IPS-20b (cell line): ENCODE measurements at regions not wholly inside any gene's neighbourhood (a gene's known extent, or its start where the extent isn't known, plus 50 kb on each side); places are given as distances from the start of the nearest gene placed in this dataset.

Source experiments
- H3K27ac ChIP-seq: one replicate; pipeline ENCODE4 v1.5.1; 2013; ENCODE audit warnings: low read length
- H3K27me3 ChIP-seq: 2 replicates; pipeline ENCODE4 v1.6.1; 2013; ENCODE audit warnings: mild to moderate bottlenecking, low read length, inconsistent platforms; ENCODE audit not compliant: insufficient read depth
- H3K36me3 ChIP-seq: 2 replicates; pipeline ENCODE4 v1.6.1; 2013; ENCODE audit warnings: low read depth, mild to moderate bottlenecking, inconsistent platforms, low read length, moderate library complexity; ENCODE audit not compliant: insufficient read depth
- H3K4me1 ChIP-seq: 2 replicates; pipeline ENCODE4 v1.6.1; 2013; ENCODE audit warnings: mild to moderate bottlenecking, control low read depth, inconsistent platforms, low read length, moderate library complexity; ENCODE audit not compliant: insufficient read depth
- H3K4me3 ChIP-seq: 2 replicates; pipeline ENCODE4 v1.5.1; 2013; ENCODE audit warnings: mild to moderate bottlenecking, low read length, inconsistent platforms
- H3K9ac ChIP-seq: 2 replicates; pipeline ENCODE4 v1.6.1; 2013; ENCODE audit warnings: low read depth, mild to moderate bottlenecking, inconsistent platforms, low read length, moderate library complexity
- H3K9me3 ChIP-seq: 2 replicates; pipeline ENCODE4 v1.6.1; 2013; ENCODE audit warnings: mild to moderate bottlenecking, low read depth, low read length, inconsistent platforms; ENCODE audit not compliant: insufficient read depth

DNA sequence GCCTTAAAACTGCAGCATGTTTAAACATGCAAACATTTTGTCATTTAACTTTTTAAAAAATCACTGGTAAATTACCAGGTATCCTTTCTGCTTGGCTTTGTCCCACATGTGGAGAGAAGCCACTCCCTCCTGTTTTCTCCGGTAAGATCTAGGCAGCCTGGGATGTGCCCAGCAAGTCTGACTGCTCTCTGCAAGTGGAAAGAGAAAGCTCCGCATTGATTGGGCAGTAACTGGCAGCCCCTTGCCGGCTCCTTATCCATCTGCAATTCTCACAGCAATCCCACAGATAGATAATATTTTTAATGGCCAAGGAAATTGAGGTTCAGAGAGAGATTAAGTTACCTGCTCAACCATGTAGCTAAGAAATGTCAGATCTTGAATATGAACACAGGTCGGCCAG is 136.1 kb downstream of the TMEM200C start:
- Histone ChIP-seq H3K27ac (no peak overlapping the region), H3K9ac (no peak overlapping the region), H3K4me3 (no peak overlapping the region), H3K4me1 (peaks cover 12% of the 10 kb centered on the region; the same call in 1 of the 2 replicates), H3K27me3 (no peaks in the 10 kb centered on the region), H3K36me3 (no peaks in the 10 kb centered on the region), H3K9me3 (no peaks in the 10 kb centered on the region)

DNA sequence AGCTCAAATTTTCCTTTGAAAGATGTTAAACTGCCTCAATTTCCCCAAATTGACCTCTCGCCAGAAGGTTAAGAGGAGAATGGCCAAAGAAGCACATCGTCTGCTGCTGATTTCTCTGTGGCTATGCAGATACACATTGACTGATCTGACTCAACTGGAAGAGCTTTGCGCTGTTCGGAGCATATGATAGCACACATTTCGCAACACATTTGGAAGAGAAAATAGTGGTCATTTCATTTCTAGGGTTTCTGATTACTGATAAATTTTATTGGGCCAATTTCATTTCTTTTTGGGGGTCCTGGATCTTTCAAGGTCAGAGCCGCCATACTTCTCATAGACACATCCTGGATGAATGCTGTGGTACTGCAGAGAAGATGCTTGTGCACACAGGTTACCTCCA is 138.5 kb downstream of the TMEM200C start:
- H3K4me1 ChIP-seq, result peaks cover 12% of the 10 kb centered on the region; the same call in 1 of the 2 replicates
- H3K36me3 ChIP-seq, result no peaks in the 10 kb centered on the region
- H3K27me3 ChIP-seq, result no peaks in the 10 kb centered on the region; the same call in 1 of the 2 replicates
- no peak overlapping the region for H3K4me3 ChIP-seq
- H3K9me3 ChIP-seq, result no peaks in the 10 kb centered on the region
- no peak overlapping the region for H3K27ac ChIP-seq
- no peak overlapping the region for H3K9ac ChIP-seq

DNA sequence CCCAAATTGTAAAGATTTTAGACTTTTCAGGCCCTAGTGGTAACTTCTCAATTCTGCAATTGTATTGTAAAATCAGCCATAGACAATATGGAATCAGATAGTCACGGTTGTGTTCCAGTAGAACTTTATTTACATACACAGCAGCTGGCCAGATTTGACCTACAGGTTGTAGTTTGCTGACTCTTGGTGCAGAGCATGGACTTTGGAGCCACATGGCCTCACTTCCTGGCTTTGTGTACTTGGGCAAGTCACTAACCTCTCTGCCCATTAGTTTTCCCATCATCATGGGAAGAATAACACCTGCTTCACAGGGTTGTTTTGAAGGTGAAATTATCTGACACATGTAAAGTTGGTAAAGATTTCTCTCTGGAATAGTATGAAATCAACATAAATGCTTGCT is 147.6 kb downstream of the TMEM200C start:
- H3K36me3 ChIP-seq, result no peaks in the 10 kb centered on the region

DNA sequence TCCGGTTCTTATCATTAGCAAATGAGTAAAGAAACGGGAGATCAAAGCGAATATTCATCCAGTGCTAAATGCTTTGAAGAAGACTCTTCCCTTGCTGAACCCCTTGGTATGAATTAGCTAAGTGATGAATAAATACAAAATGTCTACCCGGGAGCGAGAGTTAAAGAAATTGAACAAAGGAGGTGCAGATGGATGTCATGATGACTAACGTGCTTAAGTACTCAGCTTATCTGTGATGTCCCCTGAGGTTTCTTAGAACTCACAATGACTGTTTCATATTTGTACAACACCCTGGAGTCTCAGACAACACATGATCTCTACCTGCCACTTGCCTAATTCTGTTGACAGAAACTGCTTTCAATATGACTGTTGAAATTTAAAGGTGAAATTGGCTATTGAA is 148.5 kb downstream of the TMEM200C start:
- H3K9me3 ChIP-seq, result no peaks in the 10 kb centered on the region
- no peak overlapping the region for H3K27ac ChIP-seq
- no peak overlapping the region for H3K9ac ChIP-seq
- no peaks in the 10 kb centered on the region; the same call in 1 of the 2 replicates for H3K27me3 ChIP-seq
- no peaks in the 10 kb centered on the region for H3K36me3 ChIP-seq
- no peaks in the 10 kb centered on the region; the same call in 1 of the 2 replicates for H3K4me1 ChIP-seq
- H3K4me3 ChIP-seq, result no peak overlapping the region

More for the DNA sequence above, 147.6 kb downstream of the TMEM200C start:
- H3K9me3 ChIP-seq, result no peaks in the 10 kb centered on the region
- H3K9ac ChIP-seq, result no peak overlapping the region
- H3K27me3 ChIP-seq, result no peaks in the 10 kb centered on the region; the same call in 1 of the 2 replicates
- H3K27ac ChIP-seq, result no peak overlapping the region
- no peaks in the 10 kb centered on the region; the same call in 1 of the 2 replicates for H3K4me1 ChIP-seq
- H3K4me3 ChIP-seq, result no peak overlapping the region

DNA sequence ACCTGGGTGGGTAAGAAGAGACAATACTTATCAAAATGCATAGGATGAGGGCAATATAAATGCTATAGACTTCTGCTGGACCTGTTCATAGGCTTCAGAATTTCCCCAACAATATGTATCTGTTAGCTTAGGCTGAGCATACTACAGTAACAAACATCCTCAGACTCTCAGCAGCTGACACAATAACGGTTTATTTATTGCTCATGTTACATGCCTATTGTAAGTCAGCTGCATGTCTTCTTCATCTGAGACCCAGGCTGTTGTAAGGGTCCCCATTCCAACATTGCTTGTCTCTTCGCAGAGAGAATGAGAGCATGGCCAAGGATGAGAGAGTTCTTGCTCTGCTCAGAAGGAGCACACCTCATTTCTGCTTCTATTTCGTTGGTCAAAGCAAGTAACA is 150.7 kb downstream of the TMEM200C start:
- Histone ChIP-seq H3K4me3 (no peak overlapping the region), H3K27me3 (no peaks in the 10 kb centered on the region), H3K27ac (no peak overlapping the region), H3K4me1 (no peaks in the 10 kb centered on the region; the same call in 1 of the 2 replicates), H3K36me3 (no peaks in the 10 kb centered on the region), H3K9me3 (no peaks in the 10 kb centered on the region), H3K9ac (no peak overlapping the region)

DNA sequence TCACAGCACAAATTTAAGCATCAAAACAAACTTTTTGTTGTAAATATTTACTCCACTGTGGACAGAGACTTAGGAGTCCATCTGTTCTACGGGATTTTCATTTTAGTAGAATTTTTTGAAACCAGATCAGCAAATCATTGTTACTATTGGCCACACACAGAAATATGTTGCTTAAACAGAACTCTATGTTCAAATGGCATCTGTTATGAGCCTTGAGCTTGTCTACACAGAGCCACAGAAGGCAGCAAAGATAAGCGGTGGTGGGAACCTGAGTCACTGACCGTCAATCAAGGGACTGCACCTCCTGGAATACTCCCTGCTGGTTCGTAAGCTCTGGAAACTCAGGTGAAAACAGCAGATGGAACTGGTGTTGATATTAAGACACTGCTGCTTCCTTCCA is 156.8 kb downstream of the TMEM200C start:
- no peaks in the 10 kb centered on the region for H3K9me3 ChIP-seq
- H3K27ac ChIP-seq, result no peak overlapping the region
- H3K4me1 ChIP-seq, result peaks cover 4% of the 10 kb centered on the region
- no peaks in the 10 kb centered on the region for H3K36me3 ChIP-seq
- no peak overlapping the region for H3K4me3 ChIP-seq
- no peaks in the 10 kb centered on the region for H3K27me3 ChIP-seq
- no peak overlapping the region for H3K9ac ChIP-seq

DNA sequence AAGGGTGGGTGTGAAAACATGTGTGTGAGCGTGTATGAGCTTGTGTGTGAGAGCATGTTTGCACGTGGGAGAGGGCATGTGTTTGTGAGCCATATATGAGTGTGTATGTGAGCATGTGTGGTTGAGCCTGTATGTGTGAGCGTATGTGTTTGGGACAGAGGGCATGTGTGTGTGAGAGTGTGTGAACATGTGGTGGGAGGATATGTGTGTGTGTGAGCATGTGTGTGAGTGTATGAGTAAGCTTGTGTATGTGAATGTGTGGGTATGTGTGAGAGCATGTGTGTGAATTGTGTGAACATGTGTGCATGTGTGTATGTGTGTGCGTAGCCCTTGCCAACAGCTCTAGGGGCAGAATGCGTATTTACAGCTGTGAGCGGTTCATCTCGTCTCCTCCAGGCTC is 163.0 kb downstream of the TMEM200C start:
- no peak overlapping the region for H3K27ac ChIP-seq
- no peak overlapping the region for H3K9ac ChIP-seq
- no peak overlapping the region for H3K4me3 ChIP-seq
- no peaks in the 10 kb centered on the region for H3K9me3 ChIP-seq
- H3K27me3 ChIP-seq, result no peaks in the 10 kb centered on the region
- H3K36me3 ChIP-seq, result no peaks in the 10 kb centered on the region
- H3K4me1 ChIP-seq, result peaks cover 3% of the 10 kb centered on the region

DNA sequence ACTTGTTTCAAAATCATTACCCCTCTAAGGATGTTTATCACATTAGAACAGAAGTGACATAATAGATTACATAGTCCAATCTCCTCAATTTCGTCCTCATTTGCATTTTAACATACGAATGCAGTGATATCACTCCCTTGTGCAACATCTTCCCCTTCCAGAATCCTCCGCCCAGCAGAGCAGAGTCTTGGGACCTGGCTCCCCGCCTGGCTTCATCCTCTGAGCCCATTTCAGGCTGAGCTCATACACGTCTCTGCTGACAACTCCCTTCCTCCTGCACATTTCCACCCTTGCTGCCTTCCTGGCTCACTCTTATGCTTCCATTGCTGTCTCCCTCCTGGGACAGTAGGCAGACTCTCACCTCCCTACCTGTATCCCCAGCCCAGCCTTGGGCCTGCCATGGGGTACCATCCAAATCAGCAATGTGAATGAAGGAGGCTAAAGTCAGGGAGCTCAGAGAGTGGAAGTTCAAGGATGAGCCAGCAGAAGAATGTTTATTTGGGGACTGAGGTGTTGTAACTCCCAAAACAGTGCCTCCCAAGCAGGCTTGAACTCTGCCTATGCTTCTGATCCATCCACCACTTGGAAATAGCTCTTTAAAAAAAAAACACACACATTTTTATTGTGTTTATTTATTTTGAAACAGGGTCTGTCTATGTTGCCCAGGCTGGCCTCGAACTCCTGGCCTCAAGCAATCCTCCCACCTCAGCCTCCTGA is 165.2 kb downstream of the TMEM200C start:
- no peaks in the 10 kb centered on the region for H3K27me3 ChIP-seq
- no peak overlapping the region for H3K4me3 ChIP-seq
- no peak overlapping the region for H3K27ac ChIP-seq
- H3K9me3 ChIP-seq, result no peaks in the 10 kb centered on the region
- no peaks in the 10 kb centered on the region for H3K36me3 ChIP-seq
- no peak overlapping the region for H3K9ac ChIP-seq
- H3K4me1 ChIP-seq, result peaks cover 9% of the 10 kb centered on the region

DNA sequence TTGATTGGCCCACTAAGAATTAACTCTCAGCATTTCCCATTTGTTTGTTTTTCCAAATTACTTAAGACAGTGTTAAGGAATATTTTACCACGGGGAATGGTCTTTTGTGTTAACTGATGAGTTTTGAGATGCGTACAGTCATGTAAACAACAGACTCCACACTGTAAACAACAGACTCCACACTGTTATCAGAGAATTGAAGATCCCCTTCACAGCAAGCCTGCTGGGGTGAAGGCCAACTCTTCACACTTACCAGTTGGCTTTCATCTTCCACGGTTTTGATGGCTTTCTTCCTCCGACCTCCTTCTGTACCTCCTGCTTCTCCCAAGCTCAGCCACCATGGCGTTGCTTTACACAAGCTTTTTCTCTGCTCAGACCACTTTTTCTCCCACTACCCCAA is 166.8 kb downstream of the TMEM200C start:
- Histone ChIP-seq H3K9ac (no peak overlapping the region), H3K27ac (no peak overlapping the region), H3K4me3 (no peak overlapping the region), H3K27me3 (no peaks in the 10 kb centered on the region), H3K36me3 (no peaks in the 10 kb centered on the region), H3K4me1 (peaks cover 9% of the 10 kb centered on the region), H3K9me3 (no peaks in the 10 kb centered on the region)

DNA sequence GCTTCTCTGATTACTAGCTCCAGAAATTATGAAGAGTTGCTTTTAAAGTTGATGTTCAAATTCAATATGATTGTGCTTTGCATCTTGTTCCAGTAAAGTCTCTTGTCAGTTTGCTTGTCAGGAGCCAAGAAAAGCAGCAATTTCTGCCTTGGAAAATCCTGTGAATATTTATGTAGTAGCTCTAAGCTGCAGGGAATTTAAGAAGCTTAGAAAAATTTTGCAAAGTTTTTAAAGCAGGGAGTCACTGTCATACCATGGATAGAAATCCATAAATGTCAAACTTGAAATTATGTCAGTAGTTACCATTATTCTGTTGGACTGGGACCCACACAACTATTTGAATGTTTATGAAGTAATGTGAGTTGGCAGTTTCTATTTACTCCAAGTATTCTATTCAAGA is 169.3 kb downstream of the TMEM200C start:
- Histone ChIP-seq H3K27ac (no peak overlapping the region), H3K9ac (no peak overlapping the region), H3K9me3 (no peaks in the 10 kb centered on the region), H3K4me1 (peaks cover 9% of the 10 kb centered on the region), H3K36me3 (no peaks in the 10 kb centered on the region), H3K4me3 (no peak overlapping the region), H3K27me3 (no peaks in the 10 kb centered on the region)

DNA sequence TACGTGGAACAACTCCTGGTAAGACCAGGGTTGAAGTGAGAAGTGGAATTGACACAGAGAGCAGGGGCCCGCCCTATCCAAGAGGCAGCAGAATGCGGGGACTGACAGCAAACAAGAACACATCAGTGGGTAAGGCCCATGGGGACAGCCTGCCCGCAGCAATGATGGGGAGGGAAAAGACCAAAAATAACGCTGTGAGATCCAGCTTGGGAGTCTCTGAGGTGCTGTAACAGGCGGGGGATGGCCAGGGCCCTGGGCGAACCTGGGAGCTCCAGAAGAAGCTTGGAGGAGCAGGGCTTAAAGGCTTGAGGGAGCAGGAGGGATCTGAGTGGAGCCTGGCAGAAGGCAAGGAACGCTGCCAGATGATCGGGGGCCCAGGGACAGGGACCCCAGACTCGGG is 173.4 kb downstream of the TMEM200C start:
- no peaks in the 10 kb centered on the region for H3K36me3 ChIP-seq
- H3K27me3 ChIP-seq, result no peaks in the 10 kb centered on the region
- no peak overlapping the region for H3K4me3 ChIP-seq
- H3K4me1 ChIP-seq, result peaks cover 2% of the 10 kb centered on the region; the same call in 1 of the 2 replicates
- no peak overlapping the region for H3K9ac ChIP-seq
- no peak overlapping the region for H3K27ac ChIP-seq
- no peaks in the 10 kb centered on the region for H3K9me3 ChIP-seq

DNA sequence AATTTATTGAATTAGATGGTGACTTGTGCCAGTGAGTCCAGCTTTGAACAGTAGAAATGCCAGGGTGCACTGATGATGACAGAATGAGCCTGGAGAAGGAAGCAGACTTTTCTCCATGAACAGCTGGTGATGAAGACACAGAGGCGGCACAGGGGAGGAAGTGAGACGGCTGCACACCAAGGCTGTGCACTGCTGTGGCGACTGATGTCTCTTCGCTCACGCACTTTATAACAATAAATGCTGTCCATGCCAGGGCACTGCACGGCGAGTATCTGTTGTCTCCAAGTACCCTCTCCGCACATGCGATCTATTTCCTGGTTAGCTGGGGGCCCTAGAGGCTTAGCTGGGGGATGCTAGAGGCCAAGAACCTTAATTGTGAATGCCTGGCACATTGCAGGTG is 175.2 kb downstream of the TMEM200C start:
- H3K4me1 ChIP-seq, result no peaks in the 10 kb centered on the region
- no peak overlapping the region for H3K4me3 ChIP-seq
- no peaks in the 10 kb centered on the region for H3K9me3 ChIP-seq
- H3K36me3 ChIP-seq, result no peaks in the 10 kb centered on the region
- no peaks in the 10 kb centered on the region for H3K27me3 ChIP-seq
- H3K27ac ChIP-seq, result no peak overlapping the region
- H3K9ac ChIP-seq, result no peak overlapping the region
